NCI-H2107 treated with DMSO at 0.1 percent for 48 hours (cell line): ENCODE measurements at regions not wholly inside any gene's neighbourhood (a gene's known extent, or its start where the extent isn't known, plus 50 kb on each side); places are given as distances from the start of the nearest gene placed in this dataset.

ENCODE experiments used
- DNase-seq: peaks from one replicate; lab custom pipeline; 2025; ENCODE audit not compliant: unreplicated experiment; lab: John Stamatoyannopoulos, UW

DNA sequence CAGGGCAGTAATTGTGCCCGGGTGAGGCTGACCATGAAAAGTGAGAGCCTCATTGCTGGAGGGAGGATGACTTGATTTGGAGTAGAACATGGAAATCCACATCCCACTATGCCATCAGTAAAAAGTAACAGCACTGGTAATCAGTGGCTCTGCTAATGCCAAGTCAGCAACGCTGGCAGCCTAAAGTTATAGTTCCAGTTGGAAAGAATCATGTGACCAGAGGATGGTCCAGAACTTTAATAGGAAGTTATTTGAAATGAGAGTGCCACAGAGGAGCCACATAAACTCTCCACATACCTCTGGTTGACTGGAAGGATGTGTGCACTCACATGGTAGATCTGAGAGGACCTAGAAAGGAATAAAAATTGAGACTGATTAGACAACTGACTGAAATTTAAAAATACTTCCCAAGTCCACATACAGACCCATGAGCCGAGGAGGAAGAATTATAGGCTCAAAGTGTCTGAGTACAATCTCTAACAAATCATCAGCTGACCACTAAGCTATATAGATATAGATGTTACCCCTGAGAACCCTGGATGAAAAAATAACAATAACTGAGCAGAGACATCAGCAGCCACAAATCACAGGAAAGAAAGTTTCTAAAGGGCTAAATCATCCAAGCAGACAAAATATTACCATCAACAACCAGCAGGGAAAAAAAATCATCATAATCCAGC is 346.8 kb downstream of the STK39 start:
- DNase-seq, result no peak

DNA sequence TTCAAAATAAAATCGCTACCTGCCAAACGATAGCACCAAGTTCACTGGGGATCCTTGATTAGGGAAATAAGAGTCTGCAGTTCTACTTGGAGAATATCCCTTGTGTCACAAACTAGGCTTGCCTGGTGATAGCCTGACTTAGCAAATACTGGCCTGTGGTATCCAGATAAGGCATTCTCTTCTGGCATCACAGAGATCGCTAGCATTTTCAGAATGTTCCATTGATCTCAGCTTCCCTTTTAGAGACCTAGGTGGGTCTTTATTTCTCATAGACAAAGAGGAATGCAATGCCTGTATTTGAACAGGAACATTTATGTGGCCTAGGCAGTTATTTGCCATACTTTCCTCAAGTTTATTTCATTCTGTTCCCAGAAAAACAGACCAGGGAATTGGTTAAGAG is 349.1 kb downstream of the STK39 start:
- no peak for DNase-seq

- no peak for DNase-seq
Measured at GRCh38 chr2:167891841-167892240, 355.6 kb downstream of the STK39 start.

DNA sequence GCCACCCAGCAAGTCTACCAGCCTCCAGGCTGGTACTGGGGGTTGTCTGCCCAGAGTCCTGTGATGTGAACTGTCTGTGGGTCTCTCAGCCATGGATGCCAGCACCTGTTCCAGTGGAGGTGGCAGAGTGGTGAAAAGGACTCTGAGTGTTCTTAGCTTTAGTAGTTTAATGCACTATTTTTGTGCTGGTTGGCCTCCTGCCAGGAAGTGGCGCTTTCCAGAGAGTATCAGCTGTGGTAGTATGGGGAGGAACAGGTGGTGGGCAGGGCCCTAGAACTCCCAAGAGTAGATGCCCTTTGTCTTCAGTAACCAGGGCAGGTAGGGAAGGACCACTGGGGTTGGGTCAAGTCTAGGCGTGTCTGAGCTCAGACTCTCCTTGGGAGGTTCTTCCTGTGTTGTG is 356.7 kb downstream of the STK39 start:
- DNase-seq, result peak; percentile 56

GRCh38 chr2:167880415-167880814 is 367.0 kb downstream of the STK39 start:
- DNase-seq, result no peak

GRCh38 chr2:167875529-167875928 is 371.9 kb downstream of the STK39 start:
- DNase-seq, result no peak

- DNase-seq, result no peak
Measured at GRCh38 chr2:167874812-167875211, 372.6 kb downstream of the STK39 start.

GRCh38 chr2:167871286-167871685 is 376.1 kb downstream of the STK39 start:
- no peak for DNase-seq

- no peak for DNase-seq
Measured at GRCh38 chr2:167869200-167869599, 378.2 kb downstream of the STK39 start.

DNA sequence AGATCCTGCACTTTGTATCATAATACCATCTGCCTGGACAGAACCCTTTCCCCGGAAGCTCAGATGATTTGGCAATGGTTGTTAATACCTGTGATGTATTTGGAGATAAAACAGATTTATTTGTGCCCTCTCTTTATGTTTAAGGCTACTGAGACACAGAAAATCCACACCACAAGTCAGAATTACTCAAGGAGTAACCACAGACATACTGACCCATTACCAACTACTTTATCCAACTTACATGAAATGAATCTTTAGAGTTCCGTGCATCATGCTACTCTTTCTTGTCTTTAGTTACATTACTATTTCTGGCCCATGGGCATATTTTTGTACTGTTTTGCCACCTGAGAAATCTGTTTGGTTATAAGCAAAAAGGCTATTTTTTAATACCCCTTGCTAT is 384.0 kb downstream of the STK39 start:
- DNase-seq, result no peak

DNA sequence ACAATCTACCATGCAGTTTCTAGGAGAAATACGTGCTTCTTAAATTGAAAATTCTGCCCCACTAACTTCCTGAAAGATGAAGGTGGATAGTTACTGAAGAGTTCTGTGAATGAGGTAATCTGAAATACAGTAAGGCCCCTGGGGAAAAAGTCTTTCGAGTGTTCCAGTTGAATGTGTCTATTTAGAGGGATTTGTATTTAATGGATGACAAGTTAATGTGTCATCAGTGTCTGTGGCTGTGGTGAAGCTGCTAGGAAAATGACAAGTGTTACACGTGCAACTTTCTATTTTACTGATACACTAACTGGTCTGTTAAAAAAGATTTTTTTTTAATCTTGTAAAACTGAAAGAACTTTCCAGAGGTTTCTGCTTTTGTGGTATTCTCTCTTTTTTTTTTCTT is 384.6 kb downstream of the STK39 start:
- DNase-seq, result peak; percentile 65

DNA sequence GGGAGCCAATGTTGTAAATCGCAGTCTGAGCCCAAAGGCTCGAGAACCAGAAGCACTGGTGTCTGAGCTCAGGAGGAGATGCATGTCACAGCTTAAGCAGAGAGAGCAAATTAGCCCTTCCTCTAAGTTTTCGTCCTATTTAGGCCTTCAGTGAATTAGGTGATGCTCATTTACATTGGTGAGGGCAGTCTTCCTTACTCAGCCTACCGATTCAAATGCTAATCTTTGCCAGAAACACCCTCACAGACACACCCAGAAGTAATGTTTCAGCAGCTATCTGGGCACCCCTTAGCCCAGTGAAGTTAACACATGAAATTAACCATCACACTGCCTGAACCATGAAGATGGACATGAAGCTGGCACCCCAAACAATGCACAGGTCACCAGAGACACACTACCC is 385.1 kb downstream of the STK39 start:
- DNase-seq, result no peak

DNA sequence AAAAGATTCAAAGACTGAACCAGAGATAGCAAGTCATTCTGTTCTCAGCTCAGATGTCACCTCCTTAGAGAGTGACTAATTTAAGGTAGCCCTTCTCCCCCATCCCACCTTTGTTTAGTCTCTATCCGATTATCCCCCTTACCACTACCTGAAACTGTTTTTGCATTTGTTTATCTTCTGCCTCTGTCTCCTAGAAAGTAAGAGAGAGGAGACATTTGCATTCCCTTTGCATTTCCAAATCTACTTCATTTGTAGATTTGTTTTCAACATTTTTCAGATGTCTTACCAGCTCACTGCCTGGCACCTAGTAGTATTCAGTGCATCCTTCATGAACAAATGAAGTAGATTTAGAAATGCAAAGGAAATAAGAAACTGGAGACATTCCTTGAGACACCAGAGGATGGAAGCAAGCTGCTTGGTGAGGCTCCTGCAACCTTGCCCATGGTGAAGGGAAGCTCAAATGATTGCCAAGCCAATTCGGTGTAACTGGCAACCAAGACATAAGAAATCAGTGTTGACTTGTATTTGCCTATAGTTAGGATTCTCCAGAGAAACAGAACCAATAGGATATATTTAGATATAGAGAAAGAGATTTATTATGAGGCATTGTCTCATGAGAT is 385.7 kb downstream of the STK39 start:
- DNase-seq, result no peak

GRCh38 chr2:167860082-167860481 is 387.3 kb downstream of the STK39 start:
- DNase-seq, result no peak

GRCh38 chr2:167859676-167860075 is 387.7 kb downstream of the STK39 start:
- no peak for DNase-seq

DNA sequence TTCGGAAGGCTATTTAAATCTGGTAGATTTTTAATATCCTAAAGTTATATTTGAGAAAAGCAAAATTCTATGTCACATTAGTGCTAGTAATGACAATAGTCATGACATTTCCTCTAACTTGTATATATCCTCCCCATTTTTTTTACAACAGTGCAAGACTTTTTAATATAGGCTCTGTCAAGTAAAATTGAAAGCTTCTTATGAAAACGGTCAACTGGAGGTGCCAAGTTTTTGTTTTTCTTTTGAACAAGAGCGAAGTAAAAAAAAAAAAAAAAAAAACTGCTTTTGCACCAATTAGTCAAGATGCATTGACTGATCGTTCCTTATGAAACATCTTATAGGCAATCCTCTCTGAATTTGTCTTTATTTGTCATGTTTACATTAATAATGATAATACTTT is 389.3 kb downstream of the STK39 start:
- no peak for DNase-seq

DNA sequence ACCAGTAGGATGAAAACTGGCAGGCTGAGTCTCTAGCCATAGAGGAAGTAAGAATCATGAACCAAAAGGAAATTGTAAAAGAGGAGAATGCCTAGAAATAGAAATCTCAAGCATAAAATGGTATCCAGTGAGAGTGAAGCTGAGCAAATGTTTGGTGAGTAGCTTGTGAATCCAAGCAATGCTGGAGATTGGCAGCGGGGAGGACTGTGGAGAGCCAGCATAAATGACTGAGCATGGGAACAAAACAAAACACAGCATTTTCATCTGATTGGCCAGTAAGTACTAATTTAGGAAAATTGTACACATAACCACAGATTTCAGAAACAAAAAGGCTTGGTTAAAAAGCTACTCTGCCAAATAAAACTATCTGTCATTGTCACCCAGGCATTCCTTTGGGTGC is 390.0 kb downstream of the STK39 start:
- DNase-seq, result no peak

- no peak for DNase-seq
Measured at GRCh38 chr2:167856190-167856589, 391.2 kb downstream of the STK39 start.

DNA sequence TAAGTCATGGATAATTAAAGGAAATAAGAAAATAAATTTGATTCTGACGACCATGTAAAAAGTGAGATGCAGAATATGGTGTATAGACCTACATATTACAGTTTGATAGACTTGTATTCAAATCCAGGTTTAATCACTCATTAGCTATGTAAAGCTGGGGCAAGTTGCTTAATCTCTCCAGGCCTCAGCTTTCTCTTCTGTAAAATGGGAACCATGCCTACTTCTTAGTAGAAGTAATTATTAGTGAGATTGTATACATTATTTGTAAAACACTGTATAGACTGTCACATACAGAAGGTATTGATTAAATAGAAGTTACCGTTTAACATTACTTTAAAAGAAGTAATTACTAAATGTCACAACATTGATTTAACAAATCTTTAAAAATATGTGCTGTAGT is 392.2 kb downstream of the STK39 start:
- no peak for DNase-seq

DNA sequence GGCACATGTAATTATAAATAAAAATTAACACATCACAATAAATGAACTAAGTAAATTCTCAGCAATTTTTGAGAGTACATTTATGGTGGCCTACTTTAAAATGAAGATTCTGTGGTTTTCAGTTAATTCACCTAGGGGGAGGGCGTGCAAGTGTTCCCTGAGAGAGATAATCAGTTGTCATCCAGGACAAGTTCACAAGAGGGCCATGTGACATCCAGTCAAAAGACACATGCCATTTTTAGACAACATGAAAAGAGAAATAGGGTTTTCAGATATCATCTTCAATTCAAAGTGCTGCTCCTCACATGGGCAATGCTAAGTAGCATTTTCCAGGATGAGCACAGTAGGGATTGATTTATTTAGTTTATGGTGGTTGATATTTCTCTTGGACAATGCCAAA is 393.7 kb downstream of the STK39 start:
- no peak for DNase-seq

- no peak for DNase-seq
Measured at GRCh38 chr2:167851876-167852275, 395.5 kb downstream of the STK39 start.

- DNase-seq, result no peak
Measured at GRCh38 chr2:167851323-167851860, 396.0 kb downstream of the STK39 start.
